BJ (cell line): ENCODE measurements at regions not wholly inside any gene's neighbourhood (a gene's known extent, or its start where the extent isn't known, plus 50 kb on each side); places are given as distances from the start of the nearest gene placed in this dataset.

ENCODE experiments used
- CTCF ChIA-PET: fragments of 350-600 bp; formaldehyde crosslinking; extraction: SDS; loops from one replicate; lab custom pipeline; 2021; ENCODE audit warnings: antibody characterized with exemption, inconsistent platforms; lab: Yijun Ruan, JAX
- POLR2A ChIA-PET: fragments of 300-600 bp; sonication (Branson Sonifier 250); formaldehyde crosslinking; extraction: SDS; loops from one replicate; lab custom pipeline; 2021; ENCODE audit warnings: antibody characterized with exemption; lab: Charles Lee
- DNase-seq: peaks from one replicate; pipeline ENCODE4 v3.0.0-alpha.2; 2011; ENCODE audit warnings: low read depth
- H3K27me3 ChIP-seq: 2 replicates; pipeline ENCODE4 v1.6.0; 2011; ENCODE audit warnings: low read length; ENCODE audit not compliant: control insufficient read depth, insufficient read depth
- H3K36me3 ChIP-seq: 2 replicates; pipeline ENCODE4 v1.5.1; 2011; ENCODE audit warnings: low read length; ENCODE audit not compliant: control insufficient read depth, insufficient read depth
- H3K4me3 ChIP-seq: 2 replicates; pipeline ENCODE4 v1.5.1; 2011; ENCODE audit warnings: low read depth, mild to moderate bottlenecking, control low read depth, low read length
- TF ChIP-seq, protein P1 (sequence below): IDR thresholded peaks from 2 replicates; pipeline ENCODE4 v1.5.1; 2011; ENCODE audit warnings: low read depth, mild to moderate bottlenecking, control low read depth, inconsistent platforms, low read length, moderate library complexity; ENCODE audit not compliant: insufficient read depth

DNA sequence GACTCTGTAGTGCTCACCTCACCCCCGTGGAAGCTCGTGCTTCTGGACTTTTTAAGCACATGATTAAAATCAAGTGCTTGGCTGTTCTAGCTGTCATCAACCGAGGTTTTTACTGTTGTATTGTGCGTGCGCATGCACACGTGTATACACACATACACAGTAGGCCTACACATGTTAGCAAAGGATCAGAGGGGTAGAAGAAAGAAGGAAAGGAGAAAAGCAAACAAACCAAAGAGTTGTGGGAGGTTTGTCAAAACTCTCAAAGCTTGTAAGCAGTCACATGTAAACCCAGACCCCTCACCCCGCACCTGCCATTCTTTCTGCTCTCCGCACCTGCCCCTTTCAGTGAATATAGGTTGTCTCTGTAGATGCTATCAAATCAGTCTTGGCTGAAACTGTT is 311.8 kb downstream of the HS3ST1 start:
- DNase-seq = no peak
- Histone ChIP-seq H3K27me3 (no peaks in the 10 kb centered on the region), H3K4me3 (no peak overlapping the region), H3K36me3 (no peaks in the 10 kb centered on the region)
- POLR2A ChIA-PET = no interaction called here
- CTCF ChIA-PET = no interaction called here
- TF ChIP-seq, protein P1, sequence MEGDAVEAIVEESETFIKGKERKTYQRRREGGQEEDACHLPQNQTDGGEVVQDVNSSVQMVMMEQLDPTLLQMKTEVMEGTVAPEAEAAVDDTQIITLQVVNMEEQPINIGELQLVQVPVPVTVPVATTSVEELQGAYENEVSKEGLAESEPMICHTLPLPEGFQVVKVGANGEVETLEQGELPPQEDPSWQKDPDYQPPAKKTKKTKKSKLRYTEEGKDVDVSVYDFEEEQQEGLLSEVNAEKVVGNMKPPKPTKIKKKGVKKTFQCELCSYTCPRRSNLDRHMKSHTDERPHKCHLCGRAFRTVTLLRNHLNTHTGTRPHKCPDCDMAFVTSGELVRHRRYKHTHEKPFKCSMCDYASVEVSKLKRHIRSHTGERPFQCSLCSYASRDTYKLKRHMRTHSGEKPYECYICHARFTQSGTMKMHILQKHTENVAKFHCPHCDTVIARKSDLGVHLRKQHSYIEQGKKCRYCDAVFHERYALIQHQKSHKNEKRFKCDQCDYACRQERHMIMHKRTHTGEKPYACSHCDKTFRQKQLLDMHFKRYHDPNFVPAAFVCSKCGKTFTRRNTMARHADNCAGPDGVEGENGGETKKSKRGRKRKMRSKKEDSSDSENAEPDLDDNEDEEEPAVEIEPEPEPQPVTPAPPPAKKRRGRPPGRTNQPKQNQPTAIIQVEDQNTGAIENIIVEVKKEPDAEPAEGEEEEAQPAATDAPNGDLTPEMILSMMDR = no peak

DNA sequence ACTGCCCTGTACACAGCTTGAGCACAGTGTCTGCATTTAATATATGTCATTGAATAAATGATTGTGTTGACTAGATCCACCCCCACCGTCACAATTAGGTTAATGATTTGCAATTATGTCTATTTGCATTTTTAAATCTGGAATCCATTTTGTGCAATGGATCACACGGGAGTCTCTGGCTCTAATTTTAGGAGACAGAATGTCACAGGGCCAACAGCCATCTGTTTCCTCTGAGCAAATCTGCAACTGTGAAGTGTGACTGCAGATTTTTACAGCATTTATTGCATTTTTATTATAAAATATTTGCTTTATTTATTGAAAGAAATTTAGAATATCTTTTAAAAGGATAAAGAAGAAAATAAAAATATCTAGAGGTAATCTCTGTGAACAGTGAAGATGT is 316.8 kb downstream of the HS3ST1 start:
- POLR2A ChIA-PET = no interaction called here
- no peaks in the 10 kb centered on the region for H3K27me3 ChIP-seq
- TF ChIP-seq, protein P1 = no peak
- CTCF ChIA-PET = no interaction called here
- no peak overlapping the region for H3K4me3 ChIP-seq
- H3K36me3 ChIP-seq = no peaks in the 10 kb centered on the region
- DNase-seq = no peak

DNA sequence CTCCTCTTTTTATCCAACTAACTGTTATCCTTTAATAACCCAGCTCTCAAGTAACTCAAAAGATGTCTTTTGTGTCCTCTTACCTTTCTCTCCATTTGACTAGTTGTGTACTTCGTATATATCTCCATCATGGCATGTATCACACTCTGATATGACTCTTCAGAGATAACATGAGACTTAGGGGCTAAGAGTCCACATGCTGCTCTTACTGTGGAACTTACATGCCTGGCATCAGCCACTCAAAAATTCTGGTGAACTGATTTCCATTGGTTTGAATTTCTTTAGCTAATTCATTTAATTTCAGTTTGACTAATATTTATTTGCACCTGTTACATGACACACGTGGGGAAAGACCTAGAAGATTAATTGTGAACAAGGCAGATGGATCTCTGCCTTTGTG is 317.3 kb downstream of the HS3ST1 start:
- H3K36me3 ChIP-seq = no peaks in the 10 kb centered on the region
- DNase-seq = no peak
- no peaks in the 10 kb centered on the region for H3K27me3 ChIP-seq
- CTCF ChIA-PET = no interaction called here
- POLR2A ChIA-PET = no interaction called here
- no peak overlapping the region for H3K4me3 ChIP-seq
- TF ChIP-seq, protein P1 = no peak

DNA sequence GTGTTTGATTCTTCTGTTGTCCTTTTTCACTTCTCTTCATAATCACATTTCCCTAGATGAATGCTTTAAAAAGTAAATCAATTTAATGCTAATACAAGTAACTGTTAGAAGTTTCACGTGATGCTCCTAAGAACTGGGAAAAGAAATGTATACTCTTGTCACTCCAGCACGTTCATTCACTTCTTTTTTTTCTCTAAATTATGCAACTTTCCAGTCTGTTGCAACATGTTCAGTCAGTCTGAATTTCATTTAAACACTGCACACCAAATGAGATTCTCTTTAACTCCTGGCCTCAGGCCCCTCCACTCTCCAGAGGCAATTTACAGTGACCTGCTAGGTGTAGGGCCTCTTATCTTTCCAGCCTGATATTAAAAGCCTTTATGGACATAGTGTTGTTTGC is 321.9 kb downstream of the HS3ST1 start:
- ChIA-PET CTCF (no interaction called here), POLR2A (no interaction called here)
- Histone ChIP-seq H3K4me3 (no peak overlapping the region), H3K36me3 (no peaks in the 10 kb centered on the region), H3K27me3 (no peaks in the 10 kb centered on the region)
- TF ChIP-seq, protein P1 = no peak
- no peak for DNase-seq

DNA sequence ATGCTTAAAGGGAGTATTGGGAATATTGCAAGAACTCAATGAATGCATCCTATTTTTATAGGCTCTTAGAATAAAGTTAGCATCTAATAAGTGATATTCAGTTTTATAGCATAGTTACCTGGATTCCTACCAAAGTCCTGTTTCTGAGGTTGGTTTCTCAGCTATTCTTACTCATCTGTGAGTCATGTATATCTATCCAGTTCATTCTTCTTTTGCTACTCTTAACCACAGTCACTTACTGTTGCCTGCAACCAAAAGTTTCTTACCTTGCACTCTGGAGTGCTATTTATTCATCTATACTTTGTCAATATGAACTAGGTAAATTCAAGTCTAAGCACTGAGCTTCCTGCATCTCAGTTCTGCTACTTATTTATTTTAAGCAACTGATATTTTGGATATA is 322.5 kb downstream of the HS3ST1 start:
- CTCF ChIA-PET = no interaction called here
- no peak for DNase-seq
- Histone ChIP-seq H3K36me3 (no peaks in the 10 kb centered on the region), H3K27me3 (no peaks in the 10 kb centered on the region), H3K4me3 (no peak overlapping the region)
- TF ChIP-seq, protein P1 = no peak
- POLR2A ChIA-PET = no interaction called here
